ENCODE measurements at regions not wholly inside any gene's neighbourhood (a gene's known extent, or its start where the extent isn't known, plus 50 kb on each side); places are given as distances from the start of the nearest gene placed in this dataset.

GRCh38 chr12:107287436-107288413 lies 194.4 kb upstream of the CRY1 start:
- Histone ChIP-seq H3K4me1 (ENCODE audit: insufficient read depth) (no peaks in the 10 kb centered on the region), H3K36me3 (replicated peaks; ENCODE audit: insufficient read depth, low read depth) (no peaks in the 10 kb centered on the region), H3K27ac (no peak overlapping the region), H3K79me2 (no peaks in the 10 kb centered on the region), H3K4me2 (no peak overlapping the region), H4K20me1 (ENCODE audit: insufficient read depth, poor library complexity, severe bottlenecking) (no peaks in the 10 kb centered on the region), H3K4me3 (no peak overlapping the region), H3K27me3 (peaks cover 3% of the 10 kb centered on the region), H2AFZ (no peak overlapping the region), H3K9me2 (replicated peaks; ENCODE audit: insufficient read depth) (no peaks in the 10 kb centered on the region), H3K9me3 (ENCODE audit: low read depth) (no peaks in the 10 kb centered on the region)
- TF ChIP-seq EZH2 (IDR thresholded peaks at IDR 0.05; ENCODE audit: borderline replicate concordance): no peak
- TF ChIP-seq EZH2phosphoT487 (IDR thresholded peaks at IDR 0.05; ENCODE audit: low read depth, severe bottlenecking, unreplicated experiment): no peak
- no peak for TF ChIP-seq CTCF (IDR thresholded peaks at IDR 0.05; ENCODE audit: poor library complexity)
- WGBS (ENCODE audit: low lambda C conversion rate, missing lambda C conversion rate): 85% methylated on average over 11 of the region's 11 CpGs
- no peak for DNase-seq (ENCODE audit: low spot score)

GRCh38 chr12:107288414-107289127 lies 195.2 kb upstream of the CRY1 start:
- no peak overlapping the region for H2AFZ ChIP-seq
- no peaks in the 10 kb centered on the region for H3K79me2 ChIP-seq
- no peak overlapping the region for H3K4me2 ChIP-seq
- H3K9me2 ChIP-seq (replicated peaks; ENCODE audit: insufficient read depth): no peaks in the 10 kb centered on the region
- no peak overlapping the region for H3K27ac ChIP-seq
- no peak overlapping the region for H3K4me3 ChIP-seq
- peaks cover 3% of the 10 kb centered on the region for H3K27me3 ChIP-seq
- H3K9me3 ChIP-seq (ENCODE audit: low read depth): no peaks in the 10 kb centered on the region
- no peaks in the 10 kb centered on the region for H3K4me1 ChIP-seq (ENCODE audit: insufficient read depth)
- no peaks in the 10 kb centered on the region for H4K20me1 ChIP-seq (ENCODE audit: insufficient read depth, poor library complexity, severe bottlenecking)
- 89% methylated on average over 15 of the region's 15 CpGs for WGBS (ENCODE audit: low lambda C conversion rate, missing lambda C conversion rate)
- DNase-seq (ENCODE audit: low spot score): no peak
- no peaks in the 10 kb centered on the region for H3K36me3 ChIP-seq (replicated peaks; ENCODE audit: insufficient read depth, low read depth)
- TF ChIP-seq EZH2 (IDR thresholded peaks at IDR 0.05; ENCODE audit: borderline replicate concordance): no peak

GRCh38 chr12:107291018-107291417 lies 197.7 kb upstream of the CRY1 start:
- WGBS (ENCODE audit: low lambda C conversion rate, missing lambda C conversion rate): 90% methylated on average over 7 of the region's 7 CpGs

More at GRCh38 chr12:107291018-107291417, 197.7 kb upstream of the CRY1 start:
- no peaks in the 10 kb centered on the region for H3K4me1 ChIP-seq (ENCODE audit: insufficient read depth)
- no peak overlapping the region for H2AFZ ChIP-seq
- H3K4me3 ChIP-seq: no peak overlapping the region
- H3K79me2 ChIP-seq: no peaks in the 10 kb centered on the region
- no peaks in the 10 kb centered on the region for H4K20me1 ChIP-seq (ENCODE audit: insufficient read depth, poor library complexity, severe bottlenecking)
- no peaks in the 10 kb centered on the region for H3K9me3 ChIP-seq (ENCODE audit: low read depth)
- DNase-seq (ENCODE audit: low spot score): no peak
- no peak for TF ChIP-seq CTCF (IDR thresholded peaks at IDR 0.05; ENCODE audit: poor library complexity)
- TF ChIP-seq EZH2 (IDR thresholded peaks at IDR 0.05; ENCODE audit: borderline replicate concordance): no peak
- no peak for TF ChIP-seq EZH2phosphoT487 (IDR thresholded peaks at IDR 0.05; ENCODE audit: low read depth, severe bottlenecking, unreplicated experiment)
- no peak overlapping the region for H3K4me2 ChIP-seq
- no peaks in the 10 kb centered on the region for H3K9me2 ChIP-seq (replicated peaks; ENCODE audit: insufficient read depth)
- H3K27me3 ChIP-seq: peaks cover 3% of the 10 kb centered on the region
- H3K36me3 ChIP-seq (replicated peaks; ENCODE audit: insufficient read depth, low read depth): no peaks in the 10 kb centered on the region
- H3K27ac ChIP-seq: no peak overlapping the region
